Left ventricle myocardium inferior (tissue), 1 donor: ENCODE measurements at regions not wholly inside any gene's neighbourhood (a gene's known extent, or its start where the extent isn't known, plus 50 kb on each side); places are given as distances from the start of the nearest gene placed in this dataset.
"Not testable (repeated sequence)": the region's sequence is repeated elsewhere in the genome, so short reads cannot be mapped to it uniquely, and the experiment has no call there.

Experiments
- DNase-seq: peaks from one replicate; pipeline ENCODE4 v3.0.0-alpha.2; 2020
- H3K27ac ChIP-seq: fragments of 200-600 bp; replicated peaks from 2 replicates; pipeline ENCODE4 v1.8.0; 2021
- H3K27me3 ChIP-seq: fragments of 200-600 bp; 2 replicates; pipeline ENCODE4 v1.8.0; 2021; ENCODE audit warnings: low read depth
- H3K36me3 ChIP-seq: fragments of 200-600 bp; 2 replicates; pipeline ENCODE4 v1.8.0; 2021
- H3K4me1 ChIP-seq: fragments of 200-600 bp; 2 replicates; pipeline ENCODE4 v1.8.0; 2021
- H3K4me3 ChIP-seq: fragments of 200-600 bp; 2 replicates; pipeline ENCODE4 v1.8.0; 2021; ENCODE audit warnings: mild to moderate bottlenecking, moderate library complexity
- H3K9me3 ChIP-seq: fragments of 200-600 bp; replicated peaks from 2 replicates; pipeline ENCODE4 v1.8.0; 2021
- CTCF ChIP-seq: fragments of 200-600 bp; IDR thresholded peaks from 2 replicates; pipeline ENCODE4 v1.8.0; 2021; ENCODE audit warnings: antibody characterized with exemption, mild to moderate bottlenecking, borderline replicate concordance
- intact Hi-C: fragments of 100-400 bp; cut with micrococcal nuclease; formaldehyde crosslinking; loops from one replicate; pipeline ENCODE4 v1.11.0; 2022
- donor health status: DM: no; HTN: yes; CAD: no; lungs with severe emphysema.

GRCh38 chr16:26454102-26454501, 612.6 kb upstream of the C16orf82 start:
- DNase-seq = no peak
- no peak for TF ChIP-seq CTCF
- Histone ChIP-seq H3K36me3 (no peaks in the 10 kb centered on the region), H3K27ac (no peak overlapping the region), H3K27me3 (no peaks in the 10 kb centered on the region), H3K4me3 (no peak overlapping the region), H3K4me1 (no peaks in the 10 kb centered on the region), H3K9me3 (peaks cover 18% of the 10 kb centered on the region)
- intact Hi-C loops = no loop called here

GRCh38 chr16:26456074-26456473, 610.7 kb upstream of the C16orf82 start:
- Histone ChIP-seq H3K4me1 (no peaks in the 10 kb centered on the region), H3K27me3 (no peaks in the 10 kb centered on the region), H3K27ac (peak overlapping the region; percentile 4), H3K4me3 (no peak overlapping the region), H3K36me3 (no peaks in the 10 kb centered on the region), H3K9me3 (peaks cover 14% of the 10 kb centered on the region)
- DNase-seq = no peak
- intact Hi-C loops = no loop called here
- no peak for TF ChIP-seq CTCF

GRCh38 chr16:26457095-26457494, 609.6 kb upstream of the C16orf82 start:
- H3K4me1 ChIP-seq = no peaks in the 10 kb centered on the region
- peaks cover under 1% of the 10 kb centered on the region for H3K27me3 ChIP-seq
- H3K4me3 ChIP-seq = no peak overlapping the region
- no peak overlapping the region for H3K27ac ChIP-seq
- no peak for TF ChIP-seq CTCF
- peaks cover 14% of the 10 kb centered on the region for H3K9me3 ChIP-seq
- intact Hi-C loops = no loop called here
- no peak for DNase-seq
- H3K36me3 ChIP-seq = no peaks in the 10 kb centered on the region

GRCh38 chr16:26457882-26458281, 608.8 kb upstream of the C16orf82 start:
- no peak for TF ChIP-seq CTCF
- intact Hi-C loops = no loop called here
- Histone ChIP-seq H3K36me3 (no peaks in the 10 kb centered on the region), H3K9me3 (peaks cover 13% of the 10 kb centered on the region), H3K4me1 (no peaks in the 10 kb centered on the region), H3K27me3 (peaks cover 4% of the 10 kb centered on the region), H3K27ac (no peak overlapping the region), H3K4me3 (no peak overlapping the region)
- no peak for DNase-seq

- intact Hi-C loops = no loop called here
- TF ChIP-seq CTCF = no peak
- Histone ChIP-seq H3K36me3 (no peaks in the 10 kb centered on the region), H3K9me3 (peaks cover 17% of the 10 kb centered on the region), H3K4me3 (no peak overlapping the region), H3K27me3 (peaks cover 4% of the 10 kb centered on the region), H3K27ac (no peak overlapping the region), H3K4me1 (no peaks in the 10 kb centered on the region)
- DNase-seq = no peak
These were observed 602.0 kb upstream of the C16orf82 start for GRCh38 chr16:26464576-26465266.

- H3K36me3 ChIP-seq, DNase-seq, H3K4me1 ChIP-seq, H3K27me3 ChIP-seq, H3K4me3 ChIP-seq, H3K27ac ChIP-seq, intact Hi-C loops: not testable (repeated sequence)
- H3K9me3 ChIP-seq = peaks cover 54% of the 10 kb centered on the region
These were observed 592.3 kb upstream of the C16orf82 start for GRCh38 chr16:26474405-26474804.
